ENCODE measurements at regions not wholly inside any gene's neighbourhood (a gene's known extent, or its start where the extent isn't known, plus 50 kb on each side); places are given as distances from the start of the nearest gene placed in this dataset.

GRCh38 chr5:27414099-27414498, 375.7 kb upstream of the CDH9 start:
- no peaks in the 10 kb centered on the region for H3K4me1 ChIP-seq (ENCODE audit: control insufficient read depth in 1 of 2, low read depth in 2 of 2)
- H3K36me3 ChIP-seq: no peaks in the 10 kb centered on the region
- no peak for TF ChIP-seq CTCF (IDR thresholded peaks at IDR 0.05)
- no peaks in the 10 kb centered on the region for H3K9me3 ChIP-seq
- no peak overlapping the region for H3K4me3 ChIP-seq
- ATAC-seq (ENCODE audit: insufficient number of reproducible peaks, low FRiP score, low read depth): no peak
- H3K27me3 ChIP-seq (replicated peaks; ENCODE audit: insufficient read depth): no peaks in the 10 kb centered on the region
- no peak overlapping the region for H3K27ac ChIP-seq
- DNase-seq (ENCODE audit: low spot score): no peak

GRCh38 chr5:27412384-27412783, 374.0 kb upstream of the CDH9 start:
- Histone ChIP-seq H3K9me3 (no peaks in the 10 kb centered on the region), H3K4me3 (no peak overlapping the region), H3K27ac (no peak overlapping the region), H3K27me3 (replicated peaks; ENCODE audit: insufficient read depth) (no peaks in the 10 kb centered on the region), H3K36me3 (no peaks in the 10 kb centered on the region), H3K4me1 (ENCODE audit: control insufficient read depth in 1 of 2, low read depth in 2 of 2) (no peaks in the 10 kb centered on the region)
- no peak for TF ChIP-seq CTCF (IDR thresholded peaks at IDR 0.05)
- no peak for ATAC-seq (ENCODE audit: insufficient number of reproducible peaks, low FRiP score, low read depth)
- no peak for DNase-seq (ENCODE audit: low spot score)

GRCh38 chr5:27406020-27406419, 367.6 kb upstream of the CDH9 start:
- ATAC-seq (ENCODE audit: insufficient number of reproducible peaks, low FRiP score, low read depth): no peak
- no peaks in the 10 kb centered on the region for H3K27me3 ChIP-seq (replicated peaks; ENCODE audit: insufficient read depth)
- TF ChIP-seq CTCF (IDR thresholded peaks at IDR 0.05): no peak

GRCh38 chr5:27403243-27403882, 365.0 kb upstream of the CDH9 start:
- no peak for ATAC-seq (ENCODE audit: insufficient number of reproducible peaks, low FRiP score, low read depth)
- Histone ChIP-seq H3K27ac (no peak overlapping the region), H3K4me1 (ENCODE audit: control insufficient read depth in 1 of 2, low read depth in 2 of 2) (no peaks in the 10 kb centered on the region), H3K36me3 (no peaks in the 10 kb centered on the region), H3K4me3 (no peak overlapping the region), H3K27me3 (replicated peaks; ENCODE audit: insufficient read depth) (no peaks in the 10 kb centered on the region), H3K9me3 (no peaks in the 10 kb centered on the region)
- no peak for TF ChIP-seq CTCF (IDR thresholded peaks at IDR 0.05)
- no peak for DNase-seq (ENCODE audit: low spot score)

More at GRCh38 chr5:27406020-27406419, 367.6 kb upstream of the CDH9 start:
- Histone ChIP-seq H3K36me3 (no peaks in the 10 kb centered on the region), H3K4me1 (ENCODE audit: control insufficient read depth in 1 of 2, low read depth in 2 of 2) (no peaks in the 10 kb centered on the region), H3K27ac (no peak overlapping the region), H3K9me3 (no peaks in the 10 kb centered on the region), H3K4me3 (no peak overlapping the region)
- DNase-seq (ENCODE audit: low spot score): no peak

GRCh38 chr5:27402828-27403227, 364.4 kb upstream of the CDH9 start:
- ATAC-seq (ENCODE audit: insufficient number of reproducible peaks, low FRiP score, low read depth): no peak
- Histone ChIP-seq H3K4me3 (no peak overlapping the region), H3K4me1 (ENCODE audit: control insufficient read depth in 1 of 2, low read depth in 2 of 2) (no peaks in the 10 kb centered on the region)

More at GRCh38 chr5:27402828-27403227, 364.4 kb upstream of the CDH9 start:
- no peak for DNase-seq (ENCODE audit: low spot score)
- no peak for TF ChIP-seq CTCF (IDR thresholded peaks at IDR 0.05)
- no peaks in the 10 kb centered on the region for H3K9me3 ChIP-seq
- H3K27ac ChIP-seq: no peak overlapping the region
- no peaks in the 10 kb centered on the region for H3K36me3 ChIP-seq
- no peaks in the 10 kb centered on the region for H3K27me3 ChIP-seq (replicated peaks; ENCODE audit: insufficient read depth)
